Ammon's horn (tissue), 1 donor: ENCODE measurements at regions not wholly inside any gene's neighbourhood (a gene's known extent, or its start where the extent isn't known, plus 50 kb on each side); places are given as distances from the start of the nearest gene placed in this dataset.
"Not testable (repeated sequence)": the region's sequence is repeated elsewhere in the genome, so short reads cannot be mapped to it uniquely, and the experiment has no call there.

Source experiments
- DNase-seq: peaks from one replicate; pipeline ENCODE4 v3.0.0-alpha.2; 2016; ENCODE audit warnings: low spot score

- DNase-seq = not testable (repeated sequence)
Measured at GRCh38 chr12:31162896-31163560, 89.4 kb downstream of the DDX11 start.

GRCh38 chr12:31174293-31174692, 100.6 kb downstream of the DDX11 start:
- DNase-seq = not testable (repeated sequence)

GRCh38 chr12:31177514-31177913, 103.9 kb downstream of the DDX11 start:
- DNase-seq = not testable (repeated sequence)

GRCh38 chr12:31178875-31179274, 105.2 kb downstream of the DDX11 start:
- DNase-seq = not testable (repeated sequence)

GRCh38 chr12:31179627-31180237, 106.1 kb downstream of the DDX11 start:
- DNase-seq = not testable (repeated sequence)

GRCh38 chr12:31182571-31182970, 108.9 kb downstream of the DDX11 start:
- DNase-seq = not testable (repeated sequence)

GRCh38 chr12:31183107-31183506, 109.4 kb downstream of the DDX11 start:
- DNase-seq = not testable (repeated sequence)

GRCh38 chr12:31183899-31184298, 110.2 kb downstream of the DDX11 start:
- not testable (repeated sequence) for DNase-seq

- DNase-seq = not testable (repeated sequence)
Measured at GRCh38 chr12:31184667-31185066, 111.0 kb downstream of the DDX11 start.

GRCh38 chr12:31192689-31193088, 119.0 kb downstream of the DDX11 start:
- DNase-seq = not testable (repeated sequence)

- DNase-seq = not testable (repeated sequence)
Measured at GRCh38 chr12:31195620-31196019, 122.0 kb downstream of the DDX11 start.

GRCh38 chr12:31199476-31199875, 125.8 kb downstream of the DDX11 start:
- not testable (repeated sequence) for DNase-seq

- no peak for DNase-seq
Measured at GRCh38 chr12:31201382-31201781, 124.6 kb downstream of the SINHCAF start.

GRCh38 chr12:31203261-31203660, 122.7 kb downstream of the SINHCAF start:
- DNase-seq = no peak

GRCh38 chr12:31205054-31205453, 120.9 kb downstream of the SINHCAF start:
- no peak for DNase-seq

- no peak for DNase-seq
Measured at GRCh38 chr12:31206038-31206670, 119.8 kb downstream of the SINHCAF start.

- no peak for DNase-seq
Measured at GRCh38 chr12:31207799-31208465, 118.0 kb downstream of the SINHCAF start.

- no peak for DNase-seq
Measured at GRCh38 chr12:31210104-31210503, 115.8 kb downstream of the SINHCAF start.

- DNase-seq = no peak
Measured at GRCh38 chr12:31210541-31210940, 115.4 kb downstream of the SINHCAF start.

- no peak for DNase-seq
Measured at GRCh38 chr12:31214626-31215517, 111.1 kb downstream of the SINHCAF start.

- DNase-seq = no peak
Measured at GRCh38 chr12:31215518-31216232, 110.3 kb downstream of the SINHCAF start.
